Right ventricle myocardium inferior (tissue), 1 donor: ENCODE measurements at regions not wholly inside any gene's neighbourhood (a gene's known extent, or its start where the extent isn't known, plus 50 kb on each side); places are given as distances from the start of the nearest gene placed in this dataset.
"Not testable (repeated sequence)": the region's sequence is repeated elsewhere in the genome, so short reads cannot be mapped to it uniquely, and the experiment has no call there.

Experiments used
- ATAC-seq: fragments of 200-7000 bp; cut with Tn5 transposase; one replicate; pipeline ENCODE4 v1.9.1; 2020; ENCODE audit warnings: mild to moderate bottlenecking, moderate library complexity
- DNase-seq: peaks from one replicate; pipeline ENCODE4 v3.0.0; 2021; ENCODE audit errors: missing footprints
- intact Hi-C: fragments of 100-400 bp; cut with DNase I; formaldehyde crosslinking; loops from one replicate; pipeline ENCODE4 v1.11.0; 2022
- donor health status: DM: no; HTN: yes; CAD: no; lungs with severe emphysema.

DNA sequence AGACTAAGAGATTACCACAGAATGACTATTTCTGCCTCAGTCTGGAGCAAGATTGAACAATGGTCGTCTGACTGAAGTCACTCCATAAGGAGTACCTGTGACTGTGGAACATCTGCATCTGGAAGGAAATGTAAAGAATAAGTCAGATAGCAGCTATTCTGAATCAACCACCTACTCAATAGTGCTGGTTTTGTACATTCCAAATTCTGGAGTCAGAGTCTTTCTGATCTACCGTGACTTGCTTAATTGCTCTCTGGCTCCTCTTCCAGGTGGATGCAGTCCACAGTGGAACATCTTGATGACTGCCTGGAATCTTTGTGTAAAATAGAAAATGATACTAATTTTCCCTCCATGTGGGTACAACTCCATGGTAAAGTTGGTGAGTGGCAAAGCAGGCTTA, 156.3 kb upstream of the SEMA3C start:
- intact Hi-C loops = no loop called here
- DNase-seq = no peak
- ATAC-seq = no peak

DNA sequence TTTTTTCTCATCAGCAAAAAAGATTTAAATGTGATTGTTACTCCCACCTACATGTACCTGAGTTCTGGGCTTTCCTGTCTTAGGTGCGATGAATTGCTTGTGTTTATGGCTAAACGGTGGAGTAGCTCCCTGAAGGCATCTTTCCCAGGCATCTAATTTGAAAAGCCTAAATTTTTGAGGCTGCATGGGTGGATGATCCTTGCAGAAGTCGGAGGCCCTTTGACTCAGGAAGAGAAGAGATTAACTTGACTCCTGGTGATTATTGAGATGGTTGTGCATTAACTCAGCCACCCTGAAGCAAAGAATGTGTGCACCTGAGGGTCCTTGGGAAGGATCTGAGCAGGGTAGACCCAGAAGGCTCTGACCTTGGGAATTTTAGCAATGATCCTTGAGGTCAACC, 155.6 kb upstream of the SEMA3C start:
- no peak for ATAC-seq
- DNase-seq = no peak
- intact Hi-C loops = no loop called here

DNA sequence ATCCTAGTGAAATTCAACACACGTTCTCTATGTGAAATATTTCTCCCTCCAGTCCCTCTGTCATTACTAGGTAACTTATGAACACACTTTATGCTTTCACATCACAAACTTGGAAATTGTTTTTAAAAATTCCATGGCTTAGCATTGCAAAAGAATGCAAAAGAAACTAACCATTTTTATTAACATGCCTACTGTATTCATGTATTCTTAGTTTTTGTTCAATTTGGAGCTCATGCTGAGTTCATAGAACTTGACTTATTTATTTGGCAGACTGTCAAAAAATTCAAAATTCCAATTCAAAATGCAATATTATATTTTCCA, 155.0 kb upstream of the SEMA3C start:
- ATAC-seq (no peak), DNase-seq (no peak)
- intact Hi-C loops = no loop called here

- DNase-seq (no peak), ATAC-seq (no peak)
- intact Hi-C loops = no loop called here
Observed at GRCh38 chr7:81070956-81071355, 152.1 kb upstream of the SEMA3C start.

DNA sequence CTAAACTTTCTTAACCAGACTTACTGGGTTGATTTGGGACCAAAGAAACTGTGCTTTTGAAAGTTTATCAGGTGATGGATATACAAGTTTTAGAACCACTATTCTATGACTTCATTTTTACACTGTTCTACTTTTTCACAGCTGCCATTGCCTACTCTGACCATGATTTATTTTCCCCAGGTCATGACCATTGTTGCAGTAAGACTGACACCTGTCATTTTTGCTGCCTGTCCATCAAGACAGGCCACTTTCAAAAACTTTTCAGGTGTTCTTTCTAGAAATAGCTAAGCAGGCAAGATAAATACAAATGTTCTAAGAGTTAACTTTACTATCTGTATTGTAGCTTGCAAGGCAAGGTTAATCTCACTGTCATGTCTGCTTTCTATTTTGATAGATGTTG, 147.9 kb upstream of the SEMA3C start:
- DNase-seq (no peak), ATAC-seq (no peak)
- intact Hi-C loops = no loop called here

GRCh38 chr7:81064426-81064825, 145.6 kb upstream of the SEMA3C start:
- no peak for DNase-seq
- ATAC-seq = peak; percentile 50
- intact Hi-C loops = no loop called here

- intact Hi-C loops = no loop called here
- ATAC-seq = no peak
- no peak for DNase-seq
Observed at GRCh38 chr7:81062755-81063154, 143.9 kb upstream of the SEMA3C start.

- DNase-seq, intact Hi-C loops, ATAC-seq: not testable (repeated sequence)
Observed at GRCh38 chr7:81057469-81057868, 138.6 kb upstream of the SEMA3C start.

GRCh38 chr7:81053623-81054022, 134.8 kb upstream of the SEMA3C start:
- DNase-seq (no peak), ATAC-seq (no peak)
- intact Hi-C loops = no loop called here

- no peak for ATAC-seq
- intact Hi-C loops = no loop called here
Observed at GRCh38 chr7:81051811-81052413, 133.1 kb upstream of the SEMA3C start.

GRCh38 chr7:81045491-81046030, 126.7 kb upstream of the SEMA3C start:
- intact Hi-C loops = no loop called here
- DNase-seq = no peak
- ATAC-seq = no peak

More at GRCh38 chr7:81051811-81052413, 133.1 kb upstream of the SEMA3C start:
- no peak for DNase-seq

DNA sequence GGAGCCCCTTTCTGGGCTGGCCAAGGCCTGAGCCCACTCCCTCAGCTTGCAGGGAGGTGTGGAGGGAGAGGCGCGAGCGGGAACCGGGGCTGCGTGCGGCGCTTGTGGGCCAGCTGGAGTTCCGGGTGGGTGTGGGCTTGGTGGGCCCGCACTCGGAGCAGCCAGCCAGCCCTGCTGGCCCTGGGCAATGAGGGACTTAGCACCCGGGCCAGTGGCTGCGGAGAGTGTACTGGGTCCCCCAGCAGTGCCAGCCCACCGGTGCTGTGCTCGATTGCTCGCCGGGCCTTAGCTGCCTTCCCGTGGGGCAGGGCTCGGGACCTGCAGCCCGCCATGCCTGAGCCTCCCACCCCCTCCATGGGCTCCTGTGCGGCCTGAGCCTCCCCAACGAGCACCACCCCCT, 123.8 kb upstream of the SEMA3C start:
- ATAC-seq, intact Hi-C loops, DNase-seq: not testable (repeated sequence)

DNA sequence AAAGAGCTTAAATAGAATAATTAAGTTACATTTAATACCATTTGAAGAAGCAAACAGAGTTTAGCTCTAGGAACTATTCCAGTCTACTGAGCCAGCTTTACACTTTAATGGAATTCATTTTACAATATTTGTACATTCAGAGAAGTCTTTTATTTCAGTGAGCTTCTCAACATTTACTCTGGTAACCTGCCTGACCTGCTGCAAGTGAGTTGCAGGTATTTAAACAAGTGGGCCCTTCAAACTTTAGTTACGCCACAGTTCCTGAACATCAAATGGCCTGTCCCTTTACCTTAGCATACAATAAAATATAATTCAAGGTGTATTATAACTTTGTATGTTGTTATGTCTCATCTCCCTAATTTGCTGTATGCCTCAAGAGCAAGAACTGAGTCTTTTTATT, 121.6 kb upstream of the SEMA3C start:
- intact Hi-C loops = no loop called here
- DNase-seq = no peak
- no peak for ATAC-seq

DNA sequence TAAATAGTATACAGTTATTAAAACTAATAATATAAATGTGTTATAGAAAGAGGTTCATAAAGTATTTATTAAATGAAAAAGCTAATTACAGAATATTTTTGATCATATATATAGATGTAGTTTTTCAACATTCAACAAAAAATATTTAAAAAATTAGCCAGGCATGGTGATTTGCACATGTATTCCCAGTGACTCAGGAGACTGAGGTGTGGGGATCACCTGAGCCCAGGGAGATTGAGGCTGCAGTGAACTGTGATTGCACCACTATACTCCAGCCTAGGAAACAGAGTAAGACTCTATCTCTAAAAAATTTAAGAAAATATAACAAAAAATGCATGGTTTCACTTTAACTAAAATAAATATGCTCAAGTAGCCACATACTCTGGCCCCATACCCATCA, 118.0 kb upstream of the SEMA3C start:
- intact Hi-C loops = no loop called here
- DNase-seq (no peak), ATAC-seq (no peak)

- intact Hi-C loops = no loop called here
- ATAC-seq = no peak
- no peak for DNase-seq
Observed at GRCh38 chr7:81036057-81036456, 117.2 kb upstream of the SEMA3C start.

DNA sequence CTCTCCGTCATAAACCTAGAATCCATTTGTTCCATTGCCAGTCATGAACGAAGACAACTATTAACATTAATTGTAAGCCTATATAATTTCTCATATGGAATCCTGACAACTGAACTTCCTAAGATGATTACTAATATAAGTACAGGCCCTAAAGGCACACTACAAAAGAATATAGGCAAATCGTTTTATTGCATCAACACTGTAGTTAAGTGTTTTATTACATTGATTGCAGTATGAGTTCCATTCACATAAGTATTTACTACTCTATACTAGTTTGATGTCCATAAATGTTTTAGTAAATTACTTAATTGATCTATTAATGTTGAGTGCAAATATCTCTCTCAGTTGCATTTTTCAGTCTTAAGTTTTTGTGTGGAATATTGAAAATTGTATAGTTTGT, 113.1 kb upstream of the SEMA3C start:
- intact Hi-C loops = no loop called here
- ATAC-seq = no peak
- DNase-seq = no peak

DNA sequence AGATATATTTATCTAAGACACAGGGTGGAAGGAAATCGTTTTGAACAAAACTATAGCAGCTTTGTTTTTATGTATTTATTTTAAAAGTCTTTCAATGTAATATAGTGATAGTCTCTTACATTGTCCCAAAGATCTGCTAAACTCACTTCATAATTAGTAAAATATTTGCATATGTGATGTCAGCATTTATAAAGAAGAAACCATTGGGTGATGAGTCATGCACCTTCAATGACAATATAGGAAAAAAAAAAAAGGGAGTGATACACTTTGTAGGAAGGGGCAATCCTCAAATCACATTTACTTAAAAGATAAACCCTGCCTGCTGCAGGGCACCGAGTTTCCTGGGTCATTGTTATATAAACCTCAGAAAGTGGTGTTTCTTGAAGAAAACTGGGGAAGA, 112.4 kb upstream of the SEMA3C start:
- no peak for ATAC-seq
- no peak for DNase-seq
- intact Hi-C loops = no loop called here

GRCh38 chr7:81030472-81030871, 111.6 kb upstream of the SEMA3C start:
- intact Hi-C loops = no loop called here
- no peak for ATAC-seq
- no peak for DNase-seq

DNA sequence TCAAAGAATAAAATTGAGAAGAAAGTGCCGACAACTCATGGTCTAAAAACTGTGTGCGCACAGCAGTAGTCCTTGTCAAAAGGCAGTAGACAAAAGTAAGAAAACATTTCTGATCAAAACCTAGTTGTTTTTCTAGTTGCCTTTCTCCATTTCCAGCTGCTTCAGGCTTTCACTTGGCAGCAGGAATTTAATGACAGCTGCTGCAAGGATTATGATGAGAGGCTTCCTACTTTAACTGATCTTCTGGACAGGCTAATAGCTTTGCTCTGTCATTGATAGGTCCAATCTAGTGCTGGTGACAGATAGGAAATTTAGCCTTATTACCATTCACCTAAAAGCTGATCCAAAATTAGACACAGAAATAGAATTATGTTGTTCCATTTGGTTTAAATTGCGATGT, 110.7 kb upstream of the SEMA3C start:
- DNase-seq = no peak
- no peak for ATAC-seq
- intact Hi-C loops = no loop called here

DNA sequence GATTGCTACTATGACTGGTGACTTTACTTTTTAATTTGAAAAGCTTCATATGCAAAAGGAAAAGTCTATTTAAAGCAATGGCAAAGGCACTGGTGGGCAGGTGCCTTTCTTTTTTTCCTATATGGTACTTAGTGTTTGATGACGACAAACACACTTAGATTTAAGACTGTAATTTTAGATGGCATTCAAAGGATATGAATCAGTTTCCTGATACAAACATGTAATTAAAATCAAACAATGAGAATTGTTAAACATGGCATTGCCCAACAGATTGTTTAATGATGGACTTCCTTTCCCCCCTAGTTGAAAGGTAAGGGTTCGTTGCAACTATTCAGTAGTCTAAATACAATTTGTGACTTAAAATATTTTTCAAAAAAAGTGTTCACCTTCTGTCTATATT, 106.5 kb upstream of the SEMA3C start:
- DNase-seq (no peak), ATAC-seq (no peak)
- intact Hi-C loops = no loop called here

- ATAC-seq (no peak), DNase-seq (no peak)
- intact Hi-C loops = no loop called here
Observed at GRCh38 chr7:81014908-81015307, 96.1 kb upstream of the SEMA3C start.
